OCI-LY3 (cell line): ENCODE measurements at regions not wholly inside any gene's neighbourhood (a gene's known extent, or its start where the extent isn't known, plus 50 kb on each side); places are given as distances from the start of the nearest gene placed in this dataset.

Experiments
- H2AFZ ChIP-seq: fragments of 200-600, 300-600 bp; shearing (Covaris generic); 2 replicates; pipeline ENCODE4 v1.6.0; 2014; ENCODE audit warnings: antibody characterized with exemption, low read depth, low read length
- H3K27ac ChIP-seq: fragments of 200-600, 300-600 bp; sonication (generic); 2 replicates; pipeline ENCODE4 v1.5.1; 2014; ENCODE audit warnings: mild to moderate bottlenecking, low read length, moderate library complexity, mixed read lengths
- H3K27me3 ChIP-seq: fragments of 200-600, 300-600 bp; sonication (generic); 2 replicates; pipeline ENCODE4 v1.6.1; 2014; ENCODE audit warnings: low read depth, low read length, mixed read lengths
- H3K36me3 ChIP-seq: fragments of 200-600, 300-600 bp; sonication (generic); replicated peaks from 2 replicates; pipeline ENCODE3; 2014; ENCODE audit warnings: low read depth, low read length, mixed read lengths
- H3K4me1 ChIP-seq: fragments of 300-600, 200-600 bp; sonication (generic); 2 replicates; pipeline ENCODE4 v1.6.1; 2014; ENCODE audit warnings: low read length, mixed read lengths
- H3K4me2 ChIP-seq: fragments of 200-600, 300-600 bp; sonication (generic); 2 replicates; pipeline ENCODE4 v1.6.1; 2014; ENCODE audit warnings: low read length, mixed read lengths
- H3K4me3 ChIP-seq: fragments of 300-600, 200-600 bp; sonication (generic); 2 replicates; pipeline ENCODE4 v1.5.1; 2014; ENCODE audit warnings: antibody characterized with exemption, mild to moderate bottlenecking, low read length, moderate library complexity
- H3K79me2 ChIP-seq: fragments of 300-600, 200-600 bp; shearing (Covaris generic); 2 replicates; pipeline ENCODE4 v1.6.1; 2014; ENCODE audit warnings: mild to moderate bottlenecking, low read length, mixed read lengths
- H3K9ac ChIP-seq: fragments of 300-600, 200-600 bp; shearing (Covaris generic); 2 replicates; pipeline ENCODE4 v1.6.0; 2014; ENCODE audit warnings: mild to moderate bottlenecking, low read length, moderate library complexity
- H3K9me3 ChIP-seq: fragments of 200-600, 300-600 bp; shearing (Covaris generic); 2 replicates; pipeline ENCODE4 v1.6.1; 2014; ENCODE audit warnings: low read length, mixed read lengths; ENCODE audit not compliant: insufficient read depth
- H4K20me1 ChIP-seq: fragments of 200-600, 300-600 bp; sonication (generic); 2 replicates; pipeline ENCODE4 v1.6.1; 2016; ENCODE audit warnings: low read length, mixed read lengths; ENCODE audit not compliant: insufficient read depth
- CTCF ChIP-seq: fragments of 200-600, 300-600 bp; sonication (generic); IDR thresholded peaks from 2 replicates; pipeline ENCODE4 v1.5.1; 2014; ENCODE audit warnings: antibody characterized with exemption, low read length, low read depth
- EZH2phosphoT487 ChIP-seq: fragments of 200-600 bp; shearing (Covaris generic); IDR thresholded peaks from 2 replicates; pipeline ENCODE4 v1.6.1; 2018; ENCODE audit warnings: antibody characterized with exemption, mixed run types, low read depth

- Histone ChIP-seq H3K36me3 (no peaks in the 10 kb centered on the region), H3K79me2 (no peaks in the 10 kb centered on the region)
- no peak for TF ChIP-seq CTCF
- TF ChIP-seq EZH2phosphoT487, result no peak
These were observed 796.9 kb downstream of the ADGRL2 start for GRCh38 chr1:82597649-82598048.

GRCh38 chr1:82597141-82597540 is 796.4 kb downstream of the ADGRL2 start:
- Histone ChIP-seq H3K9ac (no peak overlapping the region), H3K4me1 (peaks cover 9% of the 10 kb centered on the region), H3K4me3 (no peak overlapping the region), H3K27ac (no peak overlapping the region), H3K9me3 (no peaks in the 10 kb centered on the region), H3K27me3 (no peaks in the 10 kb centered on the region), H3K4me2 (no peak overlapping the region), H4K20me1 (no peaks in the 10 kb centered on the region), H2AFZ (no peak overlapping the region), H3K79me2 (no peaks in the 10 kb centered on the region), H3K36me3 (no peaks in the 10 kb centered on the region)
- TF ChIP-seq CTCF, result no peak
- TF ChIP-seq EZH2phosphoT487, result no peak

More at GRCh38 chr1:82597649-82598048, 796.9 kb downstream of the ADGRL2 start:
- Histone ChIP-seq H3K4me3 (no peak overlapping the region), H3K9me3 (no peaks in the 10 kb centered on the region), H3K4me2 (no peak overlapping the region), H4K20me1 (no peaks in the 10 kb centered on the region), H3K4me1 (peaks cover 9% of the 10 kb centered on the region), H3K27me3 (no peaks in the 10 kb centered on the region), H3K27ac (no peak overlapping the region), H2AFZ (no peak overlapping the region), H3K9ac (no peak overlapping the region)

GRCh38 chr1:82593561-82593960 is 792.8 kb downstream of the ADGRL2 start:
- Histone ChIP-seq H3K4me2 (no peak overlapping the region), H2AFZ (no peak overlapping the region), H3K27ac (no peak overlapping the region), H3K27me3 (no peaks in the 10 kb centered on the region), H3K9me3 (no peaks in the 10 kb centered on the region), H3K79me2 (no peaks in the 10 kb centered on the region), H3K9ac (no peak overlapping the region), H3K4me1 (peaks cover 3% of the 10 kb centered on the region), H3K36me3 (no peaks in the 10 kb centered on the region), H3K4me3 (no peak overlapping the region), H4K20me1 (no peaks in the 10 kb centered on the region)
- no peak for TF ChIP-seq EZH2phosphoT487
- no peak for TF ChIP-seq CTCF

GRCh38 chr1:82589588-82589987 is 788.9 kb downstream of the ADGRL2 start:
- H2AFZ ChIP-seq, result no peak overlapping the region
- no peak for TF ChIP-seq CTCF
- no peaks in the 10 kb centered on the region for H3K27me3 ChIP-seq
- H3K4me3 ChIP-seq, result no peak overlapping the region
- H3K27ac ChIP-seq, result no peak overlapping the region
- H3K4me1 ChIP-seq, result peaks cover 12% of the 10 kb centered on the region
- H3K4me2 ChIP-seq, result no peak overlapping the region
- no peaks in the 10 kb centered on the region for H3K9me3 ChIP-seq
- H3K36me3 ChIP-seq, result no peaks in the 10 kb centered on the region
- H3K9ac ChIP-seq, result no peak overlapping the region
- H4K20me1 ChIP-seq, result no peaks in the 10 kb centered on the region
- no peaks in the 10 kb centered on the region for H3K79me2 ChIP-seq
